Suprapubic skin (tissue), 4 donors: ENCODE measurements at regions not wholly inside any gene's neighbourhood (a gene's known extent, or its start where the extent isn't known, plus 50 kb on each side); places are given as distances from the start of the nearest gene placed in this dataset.

Experiments
- DNase-seq, 2 donors: peaks; one replicate each; pipeline ENCODE4 v3.0.0-alpha.2; 2019; ENCODE audit warnings: low spot score in 2 of 2
- H3K27ac ChIP-seq: fragments of 200-600 bp; sonication (generic); one replicate; pipeline ENCODE4 v1.5.1; 2019
- H3K27me3 ChIP-seq: fragments of 200-600 bp; sonication (generic); one replicate; pipeline ENCODE4 v1.5.1; 2019
- H3K36me3 ChIP-seq: fragments of 200-600 bp; sonication (generic); one replicate; pipeline ENCODE4 v1.5.1; 2019
- H3K4me1 ChIP-seq: fragments of 200-600 bp; sonication (generic); one replicate; pipeline ENCODE4 v1.5.1; 2019
- H3K4me3 ChIP-seq: fragments of 200-600 bp; sonication (generic); one replicate; pipeline ENCODE4 v1.5.1; 2019; ENCODE audit warnings: mild to moderate bottlenecking
- H3K9me3 ChIP-seq: fragments of 200-600 bp; sonication (generic); one replicate; pipeline ENCODE4 v1.5.1; 2019
- EP300 ChIP-seq: sonication (generic); formaldehyde crosslinking; IDR thresholded peaks from one replicate; pipeline ENCODE4 v1.6.1; 2017; ENCODE audit warnings: antibody characterized with exemption
- POLR2A ChIP-seq, 2 donors: fragments of 450-650 bp; IDR thresholded peaks; one replicate each; pipeline ENCODE4 v1.6.1; 2017; ENCODE audit warnings: antibody characterized with exemption in 2 of 2, mild to moderate bottlenecking in 2 of 2, moderate library complexity in 2 of 2
- POLR2AphosphoS5 ChIP-seq, 3 donors: sonication (generic); formaldehyde crosslinking; IDR thresholded peaks; one replicate each; pipeline ENCODE4 v1.6.1; 2017; ENCODE audit warnings: antibody characterized with exemption in 3 of 3
- WGBS: methylation state at CpG from one replicate; pipeline ENCODE4 v1.1.5; 2018; 5-methylcytosine and 5-hydroxymethylcytosine counted together
- TF ChIP-seq, protein P1 (sequence below), 2 donors: fragments of 200-600 bp in 1 of 2; fragments of 450-650 bp in 1 of 2; sonication (generic) in 1 of 2; IDR thresholded peaks; one replicate each; pipeline ENCODE4 v1.5.1; 2016 to 2019; ENCODE audit warnings: antibody characterized with exemption in 2 of 2, mild to moderate bottlenecking in 1 of 2, moderate library complexity in 1 of 2

- H3K36me3 ChIP-seq: no peaks in the 10 kb centered on the region
- 71% methylated on average over 8 of the region's 8 CpGs for WGBS
- H3K27me3 ChIP-seq: peaks cover 3% of the 10 kb centered on the region
- TF ChIP-seq, protein P1, sequence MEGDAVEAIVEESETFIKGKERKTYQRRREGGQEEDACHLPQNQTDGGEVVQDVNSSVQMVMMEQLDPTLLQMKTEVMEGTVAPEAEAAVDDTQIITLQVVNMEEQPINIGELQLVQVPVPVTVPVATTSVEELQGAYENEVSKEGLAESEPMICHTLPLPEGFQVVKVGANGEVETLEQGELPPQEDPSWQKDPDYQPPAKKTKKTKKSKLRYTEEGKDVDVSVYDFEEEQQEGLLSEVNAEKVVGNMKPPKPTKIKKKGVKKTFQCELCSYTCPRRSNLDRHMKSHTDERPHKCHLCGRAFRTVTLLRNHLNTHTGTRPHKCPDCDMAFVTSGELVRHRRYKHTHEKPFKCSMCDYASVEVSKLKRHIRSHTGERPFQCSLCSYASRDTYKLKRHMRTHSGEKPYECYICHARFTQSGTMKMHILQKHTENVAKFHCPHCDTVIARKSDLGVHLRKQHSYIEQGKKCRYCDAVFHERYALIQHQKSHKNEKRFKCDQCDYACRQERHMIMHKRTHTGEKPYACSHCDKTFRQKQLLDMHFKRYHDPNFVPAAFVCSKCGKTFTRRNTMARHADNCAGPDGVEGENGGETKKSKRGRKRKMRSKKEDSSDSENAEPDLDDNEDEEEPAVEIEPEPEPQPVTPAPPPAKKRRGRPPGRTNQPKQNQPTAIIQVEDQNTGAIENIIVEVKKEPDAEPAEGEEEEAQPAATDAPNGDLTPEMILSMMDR (IDR thresholded peaks at IDR 0.05): no peak
- TF ChIP-seq POLR2A (IDR thresholded peaks at IDR 0.05) (no peak), EP300 (no peak), POLR2AphosphoS5 (IDR thresholded peaks at IDR 0.05) (no peak)
- H3K9me3 ChIP-seq: no peaks in the 10 kb centered on the region
- no peak overlapping the region for H3K27ac ChIP-seq
- no peaks in the 10 kb centered on the region for H3K4me1 ChIP-seq
- H3K4me3 ChIP-seq: no peak overlapping the region
- no peak for DNase-seq
Observed at GRCh38 chr18:77866351-77866750, 616.7 kb downstream of the GALR1 start.

DNA sequence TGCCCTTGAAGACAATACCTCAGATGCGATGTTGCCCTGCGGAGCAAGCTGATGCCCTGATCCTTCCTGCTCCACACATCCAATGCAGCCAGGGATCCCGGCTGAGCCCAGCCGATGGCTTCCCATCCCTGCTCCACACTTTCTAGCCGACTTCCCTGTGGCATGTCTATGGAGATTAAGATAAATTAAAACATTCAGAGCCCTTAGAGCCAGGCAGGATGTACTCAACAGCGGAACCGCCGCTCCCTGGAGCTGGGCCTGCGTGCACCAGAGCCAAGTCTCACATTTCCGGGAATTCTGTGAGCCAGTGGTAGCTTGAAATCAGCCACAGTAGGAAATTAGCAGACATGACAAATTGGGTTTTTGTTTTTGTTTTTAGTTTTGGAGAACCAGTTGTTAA lies 620.6 kb downstream of the GALR1 start:
- H3K27me3 ChIP-seq: peaks cover 3% of the 10 kb centered on the region
- no peak for TF ChIP-seq POLR2A (IDR thresholded peaks at IDR 0.05)
- TF ChIP-seq EP300: no peak
- TF ChIP-seq, protein P1 (IDR thresholded peaks at IDR 0.05): no peak
- TF ChIP-seq POLR2AphosphoS5 (IDR thresholded peaks at IDR 0.05): no peak
- no peaks in the 10 kb centered on the region for H3K9me3 ChIP-seq
- H3K36me3 ChIP-seq: no peaks in the 10 kb centered on the region
- H3K4me3 ChIP-seq: no peak overlapping the region
- WGBS: 67% methylated on average over 10 of the region's 10 CpGs
- H3K4me1 ChIP-seq: no peaks in the 10 kb centered on the region
- DNase-seq: no peak
- H3K27ac ChIP-seq: no peak overlapping the region

- Histone ChIP-seq H3K27ac (no peak overlapping the region), H3K36me3 (no peaks in the 10 kb centered on the region), H3K4me3 (no peak overlapping the region), H3K27me3 (peaks cover 3% of the 10 kb centered on the region), H3K4me1 (no peaks in the 10 kb centered on the region), H3K9me3 (no peaks in the 10 kb centered on the region)
- no peak for TF ChIP-seq POLR2A (IDR thresholded peaks at IDR 0.05)
- TF ChIP-seq POLR2AphosphoS5 (IDR thresholded peaks at IDR 0.05): no peak
- TF ChIP-seq, protein P1 (IDR thresholded peaks at IDR 0.05): no peak
- TF ChIP-seq EP300: no peak
- WGBS: 91% methylated on average over 10 of the region's 10 CpGs
- no peak for DNase-seq
Observed at GRCh38 chr18:77870894-77871293, 621.2 kb downstream of the GALR1 start.

DNA sequence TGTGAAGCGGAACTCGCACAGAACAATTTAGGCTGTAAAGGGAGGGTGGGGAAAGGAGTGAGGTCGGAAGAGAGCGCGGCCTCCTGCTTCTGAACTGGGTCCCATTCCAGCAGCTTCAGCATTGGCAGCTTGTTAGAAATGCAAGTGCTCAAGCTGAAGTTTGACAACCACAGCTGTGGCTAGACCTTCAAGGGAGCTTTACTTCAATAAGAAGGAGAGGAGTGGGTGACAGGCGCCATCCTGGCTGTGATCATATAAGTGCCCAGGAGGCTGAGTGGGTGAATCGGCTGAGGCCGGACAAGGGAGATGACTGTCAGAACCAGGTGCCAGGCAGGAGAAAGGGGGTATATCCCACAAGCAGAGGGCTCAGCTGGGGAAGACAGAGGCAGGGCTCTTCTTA lies 622.5 kb downstream of the GALR1 start:
- no peak for DNase-seq
- H3K36me3 ChIP-seq: no peaks in the 10 kb centered on the region
- no peak overlapping the region for H3K27ac ChIP-seq
- no peak overlapping the region for H3K4me3 ChIP-seq
- WGBS: 88% methylated on average over 8 of the region's 8 CpGs
- H3K4me1 ChIP-seq: no peaks in the 10 kb centered on the region
- H3K9me3 ChIP-seq: no peaks in the 10 kb centered on the region
- no peak for TF ChIP-seq POLR2AphosphoS5 (IDR thresholded peaks at IDR 0.05)
- H3K27me3 ChIP-seq: no peaks in the 10 kb centered on the region

DNA sequence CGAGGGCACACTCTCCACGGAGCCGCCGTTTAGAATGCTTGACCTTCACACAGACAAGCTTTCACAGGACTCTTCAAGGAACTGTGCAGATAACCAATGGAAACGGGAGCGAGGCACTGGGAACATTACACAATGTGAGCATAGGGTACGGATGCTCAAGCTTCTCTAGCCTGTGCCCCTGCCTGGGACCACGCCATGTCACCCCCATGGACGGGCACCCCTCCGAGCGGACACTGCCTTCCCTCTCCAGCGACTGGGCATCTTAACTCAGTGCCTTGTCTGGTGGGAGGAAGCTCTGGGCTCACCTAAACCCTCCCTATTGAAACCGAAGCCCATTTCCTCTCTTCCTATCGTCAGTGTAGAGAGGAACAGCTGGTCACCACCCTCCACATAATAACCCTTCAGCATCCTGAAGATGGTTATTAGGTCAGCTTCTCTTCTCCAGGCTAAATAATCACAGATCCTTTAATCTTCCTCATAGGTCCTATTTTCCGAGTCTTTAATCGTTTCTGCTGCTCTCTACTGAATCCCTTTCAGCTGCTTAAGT lies 626.7 kb downstream of the GALR1 start:
- no peaks in the 10 kb centered on the region for H3K36me3 ChIP-seq
- WGBS: 71% methylated on average over 16 of the region's 16 CpGs
- DNase-seq: no peak
- H3K4me1 ChIP-seq: no peaks in the 10 kb centered on the region
- no peaks in the 10 kb centered on the region for H3K27me3 ChIP-seq
- H3K27ac ChIP-seq: no peak overlapping the region
- TF ChIP-seq EP300: no peak
- TF ChIP-seq POLR2AphosphoS5 (IDR thresholded peaks at IDR 0.05): no peak
- TF ChIP-seq, protein P1 (IDR thresholded peaks at IDR 0.05): no peak
- TF ChIP-seq POLR2A (IDR thresholded peaks at IDR 0.05): no peak
- H3K9me3 ChIP-seq: no peaks in the 10 kb centered on the region
- H3K4me3 ChIP-seq: no peak overlapping the region

GRCh38 chr18:77879829-77880228 lies 630.2 kb downstream of the GALR1 start:
- DNase-seq: no peak
- no peaks in the 10 kb centered on the region for H3K27me3 ChIP-seq
- H3K4me3 ChIP-seq: no peak overlapping the region
- TF ChIP-seq POLR2A (IDR thresholded peaks at IDR 0.05): no peak
- TF ChIP-seq, protein P1 (IDR thresholded peaks at IDR 0.05): no peak
- no peak for TF ChIP-seq POLR2AphosphoS5 (IDR thresholded peaks at IDR 0.05)
- no peak for TF ChIP-seq EP300
- no peaks in the 10 kb centered on the region for H3K4me1 ChIP-seq
- 91% methylated on average over 16 of the region's 16 CpGs for WGBS
- H3K9me3 ChIP-seq: peaks cover 4% of the 10 kb centered on the region
- H3K36me3 ChIP-seq: no peaks in the 10 kb centered on the region
- no peak overlapping the region for H3K27ac ChIP-seq
